HG02870 (cell line): ENCODE measurements at regions not wholly inside any gene's neighbourhood (a gene's known extent, or its start where the extent isn't known, plus 50 kb on each side); places are given as distances from the start of the nearest gene placed in this dataset.

Experiments used
- ATAC-seq: cut with Tn5 transposase; IDR thresholded peaks from one replicate; pipeline ENCODE4 v1.9.1; 2021; ENCODE audit warnings: mild to moderate bottlenecking, moderate library complexity; ENCODE audit not compliant: unreplicated experiment

DNA sequence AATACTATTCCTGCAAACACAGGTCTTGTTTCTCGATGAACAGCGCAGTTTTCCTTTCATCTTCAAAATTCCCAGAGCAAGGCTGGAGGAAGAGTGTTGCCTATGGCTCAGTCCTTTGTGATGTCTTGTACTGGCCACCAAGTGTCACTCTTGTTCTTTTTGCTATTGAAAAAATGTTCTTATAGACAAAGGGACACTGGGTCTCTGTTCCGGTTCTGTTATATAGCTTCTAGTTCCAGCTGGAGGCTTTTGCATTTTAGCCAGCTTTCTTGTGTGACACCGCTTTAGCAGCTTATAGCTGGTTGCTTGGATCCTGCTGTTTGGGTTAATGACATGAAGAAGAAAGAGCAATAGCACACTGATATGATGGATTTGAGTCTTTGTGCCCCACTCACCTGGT lies 343.7 kb upstream of the KCNN2 start:
- no peak for ATAC-seq

DNA sequence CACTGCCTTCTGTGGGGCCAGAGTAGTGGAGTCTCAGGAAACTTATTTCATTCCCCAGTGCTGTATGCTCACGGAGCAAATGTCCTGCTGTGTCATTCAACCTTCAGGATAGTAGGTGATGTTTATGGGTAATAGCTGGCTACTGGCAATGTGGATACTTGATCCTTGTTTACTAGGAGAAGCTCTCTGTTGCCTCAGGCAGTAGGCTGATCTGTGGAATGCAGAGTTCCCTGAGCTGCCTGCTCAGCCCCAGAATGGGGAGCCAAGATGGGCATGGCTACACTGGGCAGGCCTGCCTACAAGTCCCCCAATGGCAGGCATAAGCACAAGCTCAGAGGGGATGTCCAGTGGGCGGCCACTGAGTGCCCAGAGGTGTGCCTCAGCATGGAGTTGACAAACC lies 323.1 kb upstream of the KCNN2 start:
- ATAC-seq: no peak

DNA sequence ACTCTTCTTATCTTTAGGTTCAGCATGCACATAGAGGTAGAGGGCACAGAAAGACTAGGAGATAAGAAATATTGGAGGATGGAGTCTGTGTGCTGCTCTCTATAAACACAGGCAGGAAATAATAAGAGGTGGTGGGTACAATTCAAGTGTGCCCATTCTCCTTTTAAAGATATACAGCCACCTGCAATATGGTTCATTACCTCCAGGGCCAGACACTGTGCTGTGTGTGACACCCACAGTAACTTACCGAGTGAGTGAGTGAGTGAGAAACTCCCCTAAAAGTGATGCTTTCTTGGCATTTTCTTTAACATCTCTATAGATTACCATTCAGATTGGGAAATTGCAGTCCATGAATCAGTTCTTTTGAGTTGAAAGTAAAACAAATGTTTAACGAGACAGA lies 311.8 kb upstream of the KCNN2 start:
- ATAC-seq: no peak

DNA sequence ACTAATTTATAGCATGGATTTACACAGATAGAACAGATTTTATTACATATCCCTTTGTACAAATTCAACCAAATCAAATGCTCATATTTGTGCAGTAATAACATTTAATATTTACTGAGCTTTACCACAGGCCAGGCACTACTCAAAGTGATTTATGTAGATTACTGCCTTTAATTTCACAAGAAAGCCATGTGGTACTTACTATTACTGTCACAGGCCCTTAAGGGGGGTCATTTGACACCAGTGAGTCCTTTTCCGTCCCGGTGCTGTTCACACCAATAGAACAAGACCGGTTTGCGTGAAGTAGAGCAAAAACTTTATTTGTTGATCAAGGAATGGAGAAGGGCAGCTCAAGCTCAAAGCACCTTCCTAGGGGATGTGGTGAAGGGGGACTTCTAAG lies 308.5 kb upstream of the KCNN2 start:
- ATAC-seq: no peak

DNA sequence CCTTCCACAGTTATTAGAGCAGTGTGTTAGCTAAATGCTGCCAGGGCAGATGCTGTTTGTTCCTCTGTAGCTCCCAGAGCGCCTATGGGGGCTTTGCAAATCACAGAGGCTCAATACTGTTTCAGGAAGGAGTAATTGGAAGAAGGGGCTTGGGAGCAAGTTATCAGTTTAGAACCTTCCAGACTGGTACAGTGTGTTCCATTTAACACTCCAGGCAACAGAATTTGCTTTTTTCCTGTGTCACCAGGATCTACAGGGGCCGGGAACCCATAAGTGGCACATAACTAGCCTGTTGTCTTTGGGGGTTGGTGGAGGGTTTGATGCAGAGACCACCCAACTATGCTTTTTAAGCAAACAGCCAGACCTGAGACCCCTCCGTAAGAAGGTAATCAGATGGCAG lies 307.3 kb upstream of the KCNN2 start:
- no peak for ATAC-seq

DNA sequence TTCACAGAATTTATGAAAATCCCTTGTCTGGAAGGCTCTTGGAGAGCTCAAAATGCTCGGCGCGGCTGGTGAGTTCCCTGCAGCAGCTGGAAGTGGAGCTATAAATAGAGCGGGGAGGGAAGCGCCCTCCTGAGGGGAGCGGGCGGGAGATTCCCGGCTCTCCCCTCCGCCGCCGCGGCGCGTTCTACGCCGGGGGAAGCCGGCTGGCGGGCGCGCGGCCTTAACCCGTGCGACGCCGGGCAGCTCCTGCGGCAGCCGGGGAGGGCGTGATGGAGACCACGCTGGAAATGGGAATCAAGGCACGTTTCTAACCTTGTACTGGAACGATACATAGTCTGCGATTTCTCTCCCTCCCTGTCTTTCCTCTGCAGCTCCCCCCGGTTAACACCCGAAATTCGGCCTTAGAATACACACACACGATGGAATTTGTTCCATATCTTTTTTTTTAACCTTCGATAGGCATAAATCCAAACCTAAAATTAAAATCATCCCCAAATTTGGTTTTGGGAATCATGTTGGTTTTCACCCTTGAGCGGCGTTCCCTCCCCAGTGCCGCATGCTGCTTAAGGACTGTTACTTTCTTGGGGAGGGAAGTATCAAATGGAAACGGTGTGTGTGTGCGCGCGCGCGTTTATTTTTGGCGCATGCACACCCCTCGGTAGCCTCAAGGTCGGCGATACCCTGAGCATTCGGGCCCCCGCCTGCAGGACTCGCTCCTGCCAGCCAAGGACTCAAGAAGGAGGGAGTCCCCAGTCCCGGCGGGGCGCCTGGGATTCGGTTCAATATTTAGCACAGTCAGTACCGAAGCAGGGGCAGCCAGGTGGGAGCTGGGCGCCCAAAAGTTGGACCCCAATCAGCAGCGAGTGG lies 306.3 kb upstream of the KCNN2 start:
- no peak for ATAC-seq

DNA sequence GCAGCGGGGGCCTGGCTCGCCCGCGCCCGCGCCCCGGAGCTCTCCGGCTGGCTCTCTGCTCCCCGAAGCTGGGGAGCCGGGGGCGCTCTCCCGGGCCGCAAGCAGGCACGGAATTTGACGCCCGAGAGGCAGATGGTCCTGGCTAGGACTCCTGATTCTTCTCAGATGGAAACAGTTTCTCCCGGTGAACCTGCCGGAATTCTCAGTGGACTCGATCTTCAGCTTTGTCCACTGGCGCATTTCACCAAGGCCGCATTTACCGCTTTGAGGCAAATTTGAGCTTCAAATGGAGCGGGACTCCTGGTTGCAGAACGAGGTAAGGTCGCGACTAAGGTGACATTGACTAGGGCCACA lies 305.7 kb upstream of the KCNN2 start:
- ATAC-seq: no peak

DNA sequence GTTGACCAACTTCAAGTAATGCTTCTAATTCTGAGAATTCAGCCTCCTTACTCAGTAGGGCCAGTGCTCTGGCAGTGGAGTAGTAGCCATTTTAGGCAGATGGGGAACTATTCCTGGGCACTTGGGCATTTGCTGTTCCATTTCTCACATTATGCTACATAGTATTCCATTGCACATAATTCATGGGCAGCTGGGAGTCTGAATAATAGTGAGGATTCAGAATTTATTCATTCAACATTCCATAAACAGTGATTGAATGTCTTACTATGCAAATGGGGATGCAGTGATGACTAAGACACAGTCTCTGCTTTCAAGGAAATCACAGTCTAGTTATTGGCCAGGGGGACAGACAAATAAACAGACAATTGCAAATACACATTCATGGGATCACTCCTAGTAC lies 301.0 kb upstream of the KCNN2 start:
- ATAC-seq: no peak

DNA sequence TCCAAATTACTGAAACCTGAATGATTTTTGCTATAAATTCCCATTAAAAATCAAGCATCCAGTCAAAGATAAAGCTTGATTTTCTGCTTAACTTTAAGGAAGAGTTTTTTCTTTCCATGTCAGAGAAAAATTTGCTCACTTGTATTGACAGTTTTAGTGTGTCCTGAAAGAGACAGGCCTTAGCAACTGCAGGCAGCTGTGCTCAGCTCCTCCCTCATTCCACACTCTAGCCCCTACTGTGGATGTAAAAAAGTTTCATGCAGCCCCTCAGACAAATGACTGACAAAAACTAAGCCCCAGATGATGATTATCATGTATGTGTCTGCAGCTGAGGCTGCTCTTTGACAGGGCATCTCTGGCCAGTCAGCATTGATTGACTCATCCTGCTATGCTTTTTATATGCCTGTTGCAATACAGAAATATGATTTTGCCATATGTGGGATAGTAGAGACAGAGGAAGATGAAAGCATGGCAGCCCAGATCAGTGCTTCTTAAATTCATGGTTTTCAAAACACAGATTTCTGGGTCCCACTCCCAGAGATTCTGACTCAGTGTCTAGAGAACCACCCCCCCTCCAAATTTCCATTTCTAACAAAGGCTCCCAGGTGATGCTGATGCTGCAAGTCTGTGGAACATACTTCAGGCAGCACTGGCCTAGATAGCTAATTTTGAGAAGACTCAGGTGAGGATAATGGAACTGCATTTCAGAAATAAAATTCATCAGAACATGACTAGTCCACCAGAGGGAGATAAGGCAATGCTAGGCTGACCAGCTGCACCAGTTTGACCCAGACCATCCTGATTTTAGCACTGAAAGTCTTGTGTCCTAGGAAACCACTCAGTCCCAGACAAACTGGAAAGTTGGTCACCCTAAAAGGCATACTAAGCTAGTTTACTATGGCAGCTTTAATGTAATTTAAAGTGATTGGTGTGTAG lies 298.7 kb upstream of the KCNN2 start:
- ATAC-seq: no peak

DNA sequence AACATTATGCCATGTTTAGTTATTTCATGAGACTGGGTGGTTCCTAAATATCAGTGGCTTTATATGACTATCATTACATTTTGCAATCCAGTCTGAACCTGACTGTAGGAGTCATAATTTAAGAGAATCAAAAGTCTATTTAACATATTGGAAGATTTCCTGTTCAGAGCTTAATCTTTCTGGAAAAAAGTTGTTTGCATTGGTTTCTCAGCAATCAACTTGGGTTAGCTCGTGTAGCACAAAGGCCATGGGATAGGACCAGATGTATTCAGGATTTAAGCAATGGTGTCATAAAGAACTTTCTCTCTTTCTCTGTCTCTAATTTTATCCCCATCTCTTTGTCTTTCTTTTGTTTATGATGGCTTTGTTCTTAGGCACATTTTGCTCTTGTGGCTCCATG lies 296.0 kb upstream of the KCNN2 start:
- no peak for ATAC-seq

DNA sequence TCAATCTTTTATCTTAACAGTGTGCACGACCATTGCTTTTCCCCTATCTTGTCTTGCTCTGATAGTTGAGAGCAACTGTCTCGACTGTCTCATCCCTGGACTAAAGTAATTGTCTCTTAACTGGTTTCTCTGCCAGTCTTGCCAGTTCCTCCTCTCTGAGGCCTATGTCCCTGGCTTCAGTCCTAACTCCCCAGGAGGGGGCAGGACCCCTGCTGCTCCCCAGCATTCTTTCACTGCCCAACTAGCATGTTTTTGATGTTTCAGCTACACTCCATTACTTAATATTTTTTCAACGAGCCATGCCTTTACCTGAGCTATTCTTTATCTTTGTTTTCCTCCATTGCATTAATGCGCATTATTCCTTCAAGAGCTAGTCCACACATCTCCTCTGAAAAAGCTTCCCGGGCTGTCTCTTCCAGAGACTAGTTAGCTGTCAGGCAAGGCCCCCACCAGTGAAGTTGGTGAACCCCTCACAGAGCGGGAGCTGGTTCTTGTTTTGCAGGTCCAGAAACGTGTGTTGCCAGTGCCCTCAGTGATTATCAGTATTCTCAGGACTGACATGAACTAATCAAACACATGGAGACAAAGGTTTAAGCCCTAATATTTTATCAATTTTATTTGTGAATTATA lies 291.7 kb upstream of the KCNN2 start:
- no peak for ATAC-seq

DNA sequence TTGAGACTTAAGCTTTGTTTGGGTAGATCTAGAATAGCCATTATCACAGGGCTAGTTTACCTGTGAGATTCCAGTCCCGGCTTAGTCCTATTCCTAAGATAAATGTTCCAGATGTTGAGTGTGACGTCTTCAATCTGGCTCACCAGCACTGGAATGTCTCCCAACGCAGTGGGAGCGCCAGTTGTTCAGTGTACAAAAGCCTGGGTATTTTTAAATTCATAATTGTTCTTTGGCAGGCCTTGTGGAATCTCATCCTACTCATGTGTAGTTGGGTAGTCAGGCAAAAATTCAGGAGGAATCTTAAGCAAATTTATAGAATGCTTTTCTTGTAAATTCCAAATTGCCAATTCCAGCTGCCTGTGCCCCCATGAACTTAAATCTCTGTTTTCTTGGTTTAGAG lies 272.6 kb upstream of the KCNN2 start:
- no peak for ATAC-seq

DNA sequence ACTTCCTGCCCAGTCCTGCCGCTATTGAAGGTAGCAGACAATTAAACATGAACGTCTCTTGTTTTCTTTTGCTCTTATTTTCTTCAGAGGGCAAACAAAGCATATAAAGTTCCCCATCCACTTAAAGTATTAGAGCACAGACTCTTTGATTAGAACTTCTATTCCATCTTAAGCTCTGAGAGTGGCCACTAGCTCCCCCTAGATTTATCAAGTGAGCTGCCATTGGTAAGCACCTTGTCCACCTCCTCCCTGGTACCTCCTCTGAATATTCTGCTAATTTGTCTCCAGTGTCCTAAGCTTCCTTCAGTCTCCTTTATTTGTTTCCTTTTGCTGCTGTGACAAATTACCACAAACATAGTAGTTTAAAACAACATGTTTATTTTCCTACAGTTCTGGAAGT lies 264.3 kb upstream of the KCNN2 start:
- ATAC-seq: no peak

DNA sequence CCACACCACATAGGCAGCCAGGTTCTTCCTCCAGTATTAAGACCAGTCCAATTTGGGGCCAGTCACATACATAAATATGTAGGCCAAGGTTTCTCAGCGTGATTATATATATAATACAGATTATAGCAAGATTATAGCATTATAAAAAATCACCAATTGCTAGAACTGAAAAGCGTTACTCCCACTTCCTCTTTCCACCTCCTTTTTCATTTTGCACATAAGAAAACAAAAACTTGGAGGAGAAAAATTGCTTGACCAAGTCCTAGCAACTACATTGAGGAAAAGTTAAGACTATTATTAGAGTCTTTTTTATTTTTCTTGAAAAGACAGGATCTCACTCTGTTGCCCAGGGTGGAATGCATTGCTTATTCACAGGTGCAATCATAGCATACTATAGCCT lies 262.7 kb upstream of the KCNN2 start:
- no peak for ATAC-seq

DNA sequence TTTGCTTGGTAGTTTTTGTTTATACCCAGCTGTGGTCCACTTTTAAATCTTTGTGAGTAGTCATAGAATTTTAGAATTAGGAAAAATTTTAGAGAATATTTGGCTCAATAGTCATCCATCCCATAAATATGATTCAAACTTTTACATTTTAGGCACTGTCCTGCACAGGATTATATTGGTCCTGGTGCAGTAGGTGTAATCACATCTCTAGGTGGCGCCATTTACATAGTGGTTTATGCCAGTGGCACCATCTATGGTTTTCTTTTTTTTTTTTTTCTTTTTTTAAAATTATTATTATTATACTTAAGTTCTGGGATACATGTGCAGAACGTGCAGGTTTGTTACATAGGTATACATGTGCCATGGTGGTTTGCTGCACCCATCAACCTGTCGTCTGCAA lies 260.7 kb upstream of the KCNN2 start:
- ATAC-seq: peak; percentile 70

DNA sequence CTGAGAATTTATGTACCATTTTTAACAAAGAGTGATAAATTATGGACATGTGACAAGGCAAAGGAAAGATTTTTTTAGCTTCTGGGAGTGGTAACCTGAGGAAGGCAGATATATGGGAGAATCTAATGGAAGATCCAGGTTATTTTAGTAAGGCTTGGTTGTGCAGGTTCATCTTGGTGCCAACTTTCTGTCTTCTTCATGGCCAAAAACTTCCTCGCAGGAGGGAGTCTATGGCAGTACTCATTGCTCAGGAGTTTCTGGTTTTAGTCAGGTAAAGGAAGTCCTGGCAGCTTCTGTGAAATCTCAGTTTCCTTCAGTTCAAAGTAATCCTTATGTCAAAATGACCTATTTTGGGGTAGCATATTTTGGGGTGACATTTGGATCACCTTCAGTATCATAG lies 248.3 kb upstream of the KCNN2 start:
- ATAC-seq: no peak

DNA sequence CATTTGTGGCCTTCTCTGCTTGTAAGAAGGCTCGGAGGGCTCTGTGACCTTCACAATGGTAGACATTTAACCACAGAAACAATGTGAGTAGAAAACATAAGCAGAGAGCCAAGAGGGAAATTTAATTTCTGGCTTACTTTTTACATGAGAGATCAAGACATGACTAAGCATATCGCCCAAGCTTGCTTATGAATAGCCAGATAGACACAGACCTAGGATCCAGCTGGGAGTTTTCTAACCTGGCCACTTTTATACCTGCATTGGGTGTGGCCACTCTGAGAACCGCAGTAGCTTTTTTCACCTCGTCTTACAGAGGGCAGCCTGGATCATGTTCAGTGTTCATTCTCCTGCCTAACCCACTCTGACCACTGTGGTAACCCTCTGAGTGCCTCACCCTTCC lies 244.9 kb upstream of the KCNN2 start:
- no peak for ATAC-seq

DNA sequence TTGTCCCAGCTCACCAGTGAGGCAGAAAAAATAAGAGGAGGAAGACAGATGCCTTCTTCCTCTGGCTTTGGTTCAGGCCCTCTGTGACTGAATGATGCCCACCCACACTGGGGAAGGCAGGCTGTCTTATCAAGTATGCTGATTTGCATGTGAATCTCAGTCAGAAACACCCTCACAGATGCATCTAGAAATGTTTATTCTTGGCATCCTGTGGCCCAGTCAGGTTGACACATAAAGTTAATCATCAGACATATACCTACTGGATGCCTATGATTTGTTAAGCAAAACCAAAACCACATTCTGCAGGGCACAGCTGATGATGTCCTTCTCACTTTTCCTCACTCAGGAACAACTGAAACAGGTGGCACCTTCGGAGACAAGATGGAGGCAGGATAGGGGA lies 243.4 kb upstream of the KCNN2 start:
- no peak for ATAC-seq

DNA sequence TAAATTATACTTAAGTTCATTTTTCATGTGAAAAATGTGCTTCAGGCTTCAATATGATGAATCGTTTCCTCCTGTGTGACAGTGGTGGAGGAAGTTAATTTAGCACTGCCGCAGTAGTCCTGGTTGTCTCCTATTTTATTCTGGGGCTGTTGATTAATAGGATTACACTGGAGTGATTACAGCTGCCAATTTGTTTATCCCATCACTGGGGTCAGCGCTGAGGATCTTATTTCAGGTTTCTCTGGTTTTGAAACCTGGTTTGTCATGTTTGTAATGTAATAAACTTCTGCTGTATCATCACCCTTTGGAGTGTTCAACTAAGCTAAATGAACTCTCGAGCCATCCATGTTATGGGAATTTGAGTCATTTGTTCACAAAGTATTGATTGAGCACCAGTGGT lies 241.7 kb upstream of the KCNN2 start:
- no peak for ATAC-seq

DNA sequence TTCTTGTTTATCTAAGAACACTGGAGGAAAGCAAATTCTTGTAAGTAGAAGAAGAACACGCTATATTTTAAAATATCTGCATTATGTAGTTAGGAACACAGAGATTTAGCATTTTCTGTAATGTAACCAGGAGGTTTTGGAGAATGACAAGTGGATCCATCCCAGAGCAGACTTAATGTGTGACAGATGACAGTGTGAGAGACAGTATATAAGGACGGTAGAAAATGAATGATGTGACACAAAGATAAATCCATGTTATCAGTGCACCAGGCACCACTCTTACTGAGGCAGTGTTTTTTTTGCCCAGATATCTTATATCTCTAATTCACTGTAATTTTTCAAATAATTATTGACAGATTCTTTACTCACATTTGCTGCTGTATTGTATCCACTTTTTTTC lies 239.0 kb upstream of the KCNN2 start:
- no peak for ATAC-seq

DNA sequence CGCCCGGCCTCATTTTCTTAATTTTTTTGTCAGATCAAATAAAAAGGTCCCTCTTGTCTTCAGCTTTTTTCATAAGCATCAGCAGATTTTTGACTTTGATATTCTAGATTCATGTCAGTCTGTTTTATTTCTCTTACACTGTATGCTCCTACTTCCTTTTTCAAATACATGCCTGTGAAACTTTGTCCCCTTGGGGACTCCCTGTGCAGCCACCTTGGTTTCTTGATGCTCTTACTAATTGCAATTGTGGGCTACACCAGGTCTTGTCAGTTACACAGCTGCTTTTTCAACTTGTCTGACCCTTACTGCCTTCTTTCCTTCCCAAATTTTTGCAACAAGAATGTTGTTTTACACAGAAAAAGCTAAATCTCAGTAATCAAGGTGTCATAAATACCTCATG lies 238.2 kb upstream of the KCNN2 start:
- no peak for ATAC-seq

DNA sequence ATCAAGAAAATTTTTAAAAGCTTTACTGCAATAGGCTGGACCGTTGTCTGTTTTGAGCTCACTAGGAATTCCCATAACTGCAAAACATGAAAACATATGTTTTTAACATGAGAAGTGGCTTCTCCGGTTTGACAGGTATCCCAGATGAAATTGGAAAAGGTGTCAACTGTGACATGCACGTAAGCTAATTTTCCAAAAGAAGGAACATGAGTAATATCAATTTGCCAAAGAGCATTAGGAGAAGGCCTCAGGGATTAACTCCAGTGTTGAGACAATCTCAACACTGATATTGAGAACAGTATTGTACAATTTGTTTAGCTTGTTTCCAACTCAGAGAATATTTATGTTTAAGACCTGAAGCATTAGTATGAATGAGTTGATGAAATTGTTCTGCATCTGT lies 215.5 kb upstream of the KCNN2 start:
- no peak for ATAC-seq
